ENCODE measurements at regions not wholly inside any gene's neighbourhood (a gene's known extent, or its start where the extent isn't known, plus 50 kb on each side); places are given as distances from the start of the nearest gene placed in this dataset.

GRCh38 chr6:100186552-100186951, 192.5 kb upstream of the MCHR2 start:
- 77% methylated on average over 3 of the region's 5 CpGs for WGBS (ENCODE audit: insufficient coverage)
- no peaks in the 10 kb centered on the region for H3K27me3 ChIP-seq (ENCODE audit: control insufficient read depth, insufficient read depth, low read length)
- H3K4me1 ChIP-seq (ENCODE audit: control insufficient read depth, insufficient read depth, low read length) = no peaks in the 10 kb centered on the region
- no peaks in the 10 kb centered on the region for H3K36me3 ChIP-seq (ENCODE audit: control insufficient read depth, insufficient read depth, low read length)
- H3K9me3 ChIP-seq (replicated peaks; ENCODE audit: control insufficient read depth, low read depth, low read length) = no peaks in the 10 kb centered on the region
- DNase-seq = peak; percentile 23
- H3K27ac ChIP-seq (ENCODE audit: low read length) = no peak overlapping the region
- H3K4me3 ChIP-seq (ENCODE audit: low read length) = no peak overlapping the region

GRCh38 chr6:100185615-100186014, 191.6 kb upstream of the MCHR2 start:
- Histone ChIP-seq H3K4me3 (ENCODE audit: low read length) (no peak overlapping the region), H3K36me3 (ENCODE audit: control insufficient read depth, insufficient read depth, low read length) (no peaks in the 10 kb centered on the region), H3K27me3 (ENCODE audit: control insufficient read depth, insufficient read depth, low read length) (no peaks in the 10 kb centered on the region), H3K4me1 (ENCODE audit: control insufficient read depth, insufficient read depth, low read length) (no peaks in the 10 kb centered on the region), H3K9me3 (replicated peaks; ENCODE audit: control insufficient read depth, low read depth, low read length) (no peaks in the 10 kb centered on the region), H3K27ac (ENCODE audit: low read length) (no peak overlapping the region)
- WGBS (ENCODE audit: insufficient coverage) = 56% methylated on average over 2 of the region's 3 CpGs
- DNase-seq = no peak

GRCh38 chr6:100184473-100184872, 190.4 kb upstream of the MCHR2 start:
- no peak for DNase-seq

GRCh38 chr6:100182313-100182712, 188.3 kb upstream of the MCHR2 start:
- peaks cover 6% of the 10 kb centered on the region for H3K4me1 ChIP-seq (ENCODE audit: control insufficient read depth, insufficient read depth, low read length)
- no peaks in the 10 kb centered on the region for H3K9me3 ChIP-seq (replicated peaks; ENCODE audit: control insufficient read depth, low read depth, low read length)
- H3K4me3 ChIP-seq (ENCODE audit: low read length) = no peak overlapping the region
- WGBS (ENCODE audit: insufficient coverage) = no CpG with 5 or more reads among the region's 1 CpG
- no peak for DNase-seq
- no peaks in the 10 kb centered on the region for H3K27me3 ChIP-seq (ENCODE audit: control insufficient read depth, insufficient read depth, low read length)
- no peaks in the 10 kb centered on the region for H3K36me3 ChIP-seq (ENCODE audit: control insufficient read depth, insufficient read depth, low read length)
- no peak overlapping the region for H3K27ac ChIP-seq (ENCODE audit: low read length)

More at GRCh38 chr6:100184473-100184872, 190.4 kb upstream of the MCHR2 start:
- WGBS (ENCODE audit: insufficient coverage) = no CpG with 5 or more reads among the region's 3 CpGs
- Histone ChIP-seq H3K36me3 (ENCODE audit: control insufficient read depth, insufficient read depth, low read length) (no peaks in the 10 kb centered on the region), H3K4me1 (ENCODE audit: control insufficient read depth, insufficient read depth, low read length) (no peaks in the 10 kb centered on the region), H3K4me3 (ENCODE audit: low read length) (no peak overlapping the region), H3K27ac (ENCODE audit: low read length) (no peak overlapping the region), H3K27me3 (ENCODE audit: control insufficient read depth, insufficient read depth, low read length) (no peaks in the 10 kb centered on the region), H3K9me3 (replicated peaks; ENCODE audit: control insufficient read depth, low read depth, low read length) (no peaks in the 10 kb centered on the region)

- no peak overlapping the region for H3K27ac ChIP-seq (ENCODE audit: low read length)
- H3K4me1 ChIP-seq (ENCODE audit: control insufficient read depth, insufficient read depth, low read length) = peaks cover 14% of the 10 kb centered on the region
- WGBS (ENCODE audit: insufficient coverage) = no CpG with 5 or more reads among the region's 3 CpGs
Observed at GRCh38 chr6:100181309-100181708, 187.3 kb upstream of the MCHR2 start.

GRCh38 chr6:100179576-100179975, 185.6 kb upstream of the MCHR2 start:
- no peak overlapping the region for H3K27ac ChIP-seq (ENCODE audit: low read length)
- WGBS (ENCODE audit: insufficient coverage) = no CpG with 5 or more reads among the region's 1 CpG
- H3K36me3 ChIP-seq (ENCODE audit: control insufficient read depth, insufficient read depth, low read length) = no peaks in the 10 kb centered on the region
- peaks cover 14% of the 10 kb centered on the region for H3K4me1 ChIP-seq (ENCODE audit: control insufficient read depth, insufficient read depth, low read length)
- H3K9me3 ChIP-seq (replicated peaks; ENCODE audit: control insufficient read depth, low read depth, low read length) = no peaks in the 10 kb centered on the region
- no peak overlapping the region for H3K4me3 ChIP-seq (ENCODE audit: low read length)
- no peaks in the 10 kb centered on the region for H3K27me3 ChIP-seq (ENCODE audit: control insufficient read depth, insufficient read depth, low read length)
- no peak for DNase-seq

More at GRCh38 chr6:100181309-100181708, 187.3 kb upstream of the MCHR2 start:
- no peak overlapping the region for H3K4me3 ChIP-seq (ENCODE audit: low read length)
- DNase-seq = no peak
- no peaks in the 10 kb centered on the region for H3K36me3 ChIP-seq (ENCODE audit: control insufficient read depth, insufficient read depth, low read length)
- no peaks in the 10 kb centered on the region for H3K27me3 ChIP-seq (ENCODE audit: control insufficient read depth, insufficient read depth, low read length)
- H3K9me3 ChIP-seq (replicated peaks; ENCODE audit: control insufficient read depth, low read depth, low read length) = no peaks in the 10 kb centered on the region

GRCh38 chr6:100177956-100178355, 183.9 kb upstream of the MCHR2 start:
- Histone ChIP-seq H3K27me3 (ENCODE audit: control insufficient read depth, insufficient read depth, low read length) (no peaks in the 10 kb centered on the region), H3K36me3 (ENCODE audit: control insufficient read depth, insufficient read depth, low read length) (no peaks in the 10 kb centered on the region), H3K9me3 (replicated peaks; ENCODE audit: control insufficient read depth, low read depth, low read length) (no peaks in the 10 kb centered on the region), H3K27ac (ENCODE audit: low read length) (no peak overlapping the region), H3K4me3 (ENCODE audit: low read length) (no peak overlapping the region), H3K4me1 (ENCODE audit: control insufficient read depth, insufficient read depth, low read length) (peaks cover 14% of the 10 kb centered on the region)
- no peak for DNase-seq
- WGBS (ENCODE audit: insufficient coverage) = no CpG with 5 or more reads among the region's 1 CpG

- no peak overlapping the region for H3K4me3 ChIP-seq (ENCODE audit: low read length)
- no peak overlapping the region for H3K27ac ChIP-seq (ENCODE audit: low read length)
- 45% methylated on average over 4 of the region's 4 CpGs for WGBS (ENCODE audit: insufficient coverage)
- H3K27me3 ChIP-seq (ENCODE audit: control insufficient read depth, insufficient read depth, low read length) = no peaks in the 10 kb centered on the region
- peaks cover 14% of the 10 kb centered on the region for H3K4me1 ChIP-seq (ENCODE audit: control insufficient read depth, insufficient read depth, low read length)
- H3K9me3 ChIP-seq (replicated peaks; ENCODE audit: control insufficient read depth, low read depth, low read length) = no peaks in the 10 kb centered on the region
- no peaks in the 10 kb centered on the region for H3K36me3 ChIP-seq (ENCODE audit: control insufficient read depth, insufficient read depth, low read length)
- DNase-seq = no peak
Observed at GRCh38 chr6:100176951-100177710, 183.1 kb upstream of the MCHR2 start.

- WGBS (ENCODE audit: insufficient coverage) = 11% methylated on average over 1 of the region's 6 CpGs
- no peak overlapping the region for H3K4me3 ChIP-seq (ENCODE audit: low read length)
- no peaks in the 10 kb centered on the region for H3K9me3 ChIP-seq (replicated peaks; ENCODE audit: control insufficient read depth, low read depth, low read length)
- no peak overlapping the region for H3K27ac ChIP-seq (ENCODE audit: low read length)
- H3K4me1 ChIP-seq (ENCODE audit: control insufficient read depth, insufficient read depth, low read length) = peaks cover 14% of the 10 kb centered on the region
- DNase-seq = peak; percentile 37
- no peaks in the 10 kb centered on the region for H3K27me3 ChIP-seq (ENCODE audit: control insufficient read depth, insufficient read depth, low read length)
- H3K36me3 ChIP-seq (ENCODE audit: control insufficient read depth, insufficient read depth, low read length) = no peaks in the 10 kb centered on the region
Observed at GRCh38 chr6:100176311-100176950, 182.4 kb upstream of the MCHR2 start.

GRCh38 chr6:100175814-100176310, 181.8 kb upstream of the MCHR2 start:
- no CpG with 5 or more reads among the region's 1 CpG for WGBS (ENCODE audit: insufficient coverage)
- Histone ChIP-seq H3K4me1 (ENCODE audit: control insufficient read depth, insufficient read depth, low read length) (peaks cover 14% of the 10 kb centered on the region), H3K27me3 (ENCODE audit: control insufficient read depth, insufficient read depth, low read length) (no peaks in the 10 kb centered on the region), H3K4me3 (ENCODE audit: low read length) (no peak overlapping the region), H3K27ac (ENCODE audit: low read length) (no peak overlapping the region), H3K9me3 (replicated peaks; ENCODE audit: control insufficient read depth, low read depth, low read length) (no peaks in the 10 kb centered on the region), H3K36me3 (ENCODE audit: control insufficient read depth, insufficient read depth, low read length) (no peaks in the 10 kb centered on the region)
- peak; percentile 23 for DNase-seq

Data from muscle of leg (tissue), 3 donors.